ENCODE measurements at regions not wholly inside any gene's neighbourhood (a gene's known extent, or its start where the extent isn't known, plus 50 kb on each side); places are given as distances from the start of the nearest gene placed in this dataset.
"Not testable (repeated sequence)": the region's sequence is repeated elsewhere in the genome, so short reads cannot be mapped to it uniquely, and the experiment has no call there.

DNA sequence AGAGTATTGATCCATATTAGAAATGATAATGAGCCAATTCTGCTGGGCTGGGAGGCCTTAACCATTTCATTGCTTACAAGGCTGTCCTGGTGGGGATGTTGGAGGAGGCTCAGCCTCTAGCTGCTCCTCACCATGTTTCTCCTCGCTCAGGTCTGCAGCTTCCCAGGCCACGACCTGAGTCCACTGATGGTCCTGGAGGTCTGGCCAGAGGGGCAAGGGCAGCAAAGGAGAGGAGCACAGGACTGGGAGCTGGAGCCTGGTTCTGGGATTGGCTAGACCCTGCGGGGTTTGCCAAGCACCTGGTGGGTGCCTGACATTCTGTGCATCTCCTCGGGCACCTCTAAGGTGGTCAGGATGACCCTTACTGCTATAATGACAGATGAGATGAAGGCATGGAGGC lies 92.6 kb downstream of the KIF26A start:
- TF ChIP-seq, protein P1, sequence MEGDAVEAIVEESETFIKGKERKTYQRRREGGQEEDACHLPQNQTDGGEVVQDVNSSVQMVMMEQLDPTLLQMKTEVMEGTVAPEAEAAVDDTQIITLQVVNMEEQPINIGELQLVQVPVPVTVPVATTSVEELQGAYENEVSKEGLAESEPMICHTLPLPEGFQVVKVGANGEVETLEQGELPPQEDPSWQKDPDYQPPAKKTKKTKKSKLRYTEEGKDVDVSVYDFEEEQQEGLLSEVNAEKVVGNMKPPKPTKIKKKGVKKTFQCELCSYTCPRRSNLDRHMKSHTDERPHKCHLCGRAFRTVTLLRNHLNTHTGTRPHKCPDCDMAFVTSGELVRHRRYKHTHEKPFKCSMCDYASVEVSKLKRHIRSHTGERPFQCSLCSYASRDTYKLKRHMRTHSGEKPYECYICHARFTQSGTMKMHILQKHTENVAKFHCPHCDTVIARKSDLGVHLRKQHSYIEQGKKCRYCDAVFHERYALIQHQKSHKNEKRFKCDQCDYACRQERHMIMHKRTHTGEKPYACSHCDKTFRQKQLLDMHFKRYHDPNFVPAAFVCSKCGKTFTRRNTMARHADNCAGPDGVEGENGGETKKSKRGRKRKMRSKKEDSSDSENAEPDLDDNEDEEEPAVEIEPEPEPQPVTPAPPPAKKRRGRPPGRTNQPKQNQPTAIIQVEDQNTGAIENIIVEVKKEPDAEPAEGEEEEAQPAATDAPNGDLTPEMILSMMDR (conservative IDR thresholded peaks at IDR 0.05; ENCODE audit: control insufficient read depth, insufficient read depth, low read depth, low read length), result no peak
- H3K4me3 ChIP-seq (ENCODE audit: control insufficient read depth, low read depth, low read length), result no peak overlapping the region
- no peak for DNase-seq (ENCODE audit: low read depth)

DNA sequence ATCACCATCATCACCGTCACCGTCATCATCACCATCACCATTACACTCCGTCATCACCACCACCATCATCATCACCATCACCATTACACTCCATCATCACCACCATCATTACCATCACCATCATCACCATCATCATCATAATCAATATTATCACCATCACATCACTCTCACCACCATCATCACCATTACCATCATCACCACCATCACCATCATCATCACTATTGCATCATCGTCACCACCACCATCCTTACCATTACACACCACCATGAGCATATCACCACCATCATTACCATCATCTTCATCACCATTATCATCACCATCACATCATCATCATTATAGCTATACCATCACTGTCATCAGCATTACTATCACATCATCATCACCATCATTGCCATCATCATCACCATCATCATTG lies 93.7 kb downstream of the KIF26A start:
- TF ChIP-seq, protein P1 (conservative IDR thresholded peaks at IDR 0.05; ENCODE audit: control insufficient read depth, insufficient read depth, low read depth, low read length), result no peak
- no peak for DNase-seq (ENCODE audit: low read depth)

DNA sequence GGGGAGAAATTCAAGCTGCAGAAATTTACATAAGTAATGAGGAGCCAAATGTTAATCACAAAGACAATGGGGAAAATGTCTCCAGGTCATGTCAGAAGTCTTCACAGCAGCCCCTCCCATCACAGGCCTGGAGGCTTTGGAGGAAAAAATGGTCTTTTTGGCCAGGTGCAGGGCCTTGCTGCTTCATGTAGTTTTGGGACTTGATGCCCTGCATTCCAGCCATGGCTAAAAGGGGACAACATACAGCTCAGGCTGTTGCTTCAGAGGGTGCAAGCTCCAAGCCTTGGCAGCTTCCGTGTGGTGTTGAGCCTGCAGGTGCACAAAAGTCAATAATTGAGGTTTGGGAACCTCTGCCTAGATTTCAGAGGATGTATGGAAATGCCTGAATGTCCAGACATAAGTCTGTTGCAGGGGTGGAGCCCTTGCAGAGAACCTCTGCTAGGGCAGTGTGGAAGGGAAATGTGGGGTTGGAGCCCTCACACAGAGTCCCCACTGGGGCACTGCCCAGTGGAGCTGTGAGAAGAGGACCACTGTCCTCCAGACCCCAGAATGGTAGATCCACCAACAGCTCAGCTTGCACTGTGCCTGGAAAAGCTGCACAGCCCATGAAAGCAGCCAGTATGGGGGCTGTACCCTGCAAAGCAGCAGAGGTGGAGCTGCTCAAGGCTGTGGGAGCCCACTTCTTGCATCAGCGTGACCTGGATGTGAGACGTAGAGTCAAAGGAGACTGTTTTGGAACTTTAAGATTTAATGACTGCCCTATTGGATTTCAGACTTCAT lies 95.8 kb downstream of the KIF26A start:
- DNase-seq (ENCODE audit: low read depth); H3K4me3 ChIP-seq (ENCODE audit: control insufficient read depth, low read depth, low read length): not testable (repeated sequence)

More for the DNA sequence above, 93.7 kb downstream of the KIF26A start:
- no peak overlapping the region for H3K4me3 ChIP-seq (ENCODE audit: control insufficient read depth, low read depth, low read length)

DNA sequence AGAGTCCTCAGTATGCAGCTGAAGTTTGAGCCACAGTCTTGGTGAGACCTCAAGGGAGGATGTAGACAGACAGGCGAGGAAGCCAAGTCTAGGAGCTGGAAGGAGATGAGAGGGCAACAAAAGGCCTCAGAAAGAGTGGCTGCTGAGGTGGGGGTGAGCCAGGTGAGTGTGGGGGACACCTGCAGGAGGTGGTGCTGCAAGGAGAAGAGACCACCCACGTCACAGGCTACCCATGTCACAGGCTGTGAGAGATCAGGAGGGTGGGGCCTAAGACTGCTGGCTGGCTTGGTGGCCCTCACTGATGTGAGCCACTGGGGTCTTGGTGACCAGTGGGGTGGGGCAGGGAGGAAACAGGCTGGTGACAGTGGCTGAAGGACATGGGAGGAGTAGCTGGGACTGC lies 97.3 kb downstream of the KIF26A start:
- no peak overlapping the region for H3K4me3 ChIP-seq (ENCODE audit: control insufficient read depth, low read depth, low read length)
- TF ChIP-seq, protein P1 (conservative IDR thresholded peaks at IDR 0.05; ENCODE audit: control insufficient read depth, insufficient read depth, low read depth, low read length), result no peak
- no peak for DNase-seq (ENCODE audit: low read depth)

GRCh38 chr14:104237651-104238423 lies 99.5 kb downstream of the KIF26A start:
- TF ChIP-seq, protein P1 (conservative IDR thresholded peaks at IDR 0.05; ENCODE audit: control insufficient read depth, insufficient read depth, low read depth, low read length), result no peak
- no peak for DNase-seq (ENCODE audit: low read depth)
- H3K4me3 ChIP-seq (ENCODE audit: control insufficient read depth, low read depth, low read length), result no peak overlapping the region

DNA sequence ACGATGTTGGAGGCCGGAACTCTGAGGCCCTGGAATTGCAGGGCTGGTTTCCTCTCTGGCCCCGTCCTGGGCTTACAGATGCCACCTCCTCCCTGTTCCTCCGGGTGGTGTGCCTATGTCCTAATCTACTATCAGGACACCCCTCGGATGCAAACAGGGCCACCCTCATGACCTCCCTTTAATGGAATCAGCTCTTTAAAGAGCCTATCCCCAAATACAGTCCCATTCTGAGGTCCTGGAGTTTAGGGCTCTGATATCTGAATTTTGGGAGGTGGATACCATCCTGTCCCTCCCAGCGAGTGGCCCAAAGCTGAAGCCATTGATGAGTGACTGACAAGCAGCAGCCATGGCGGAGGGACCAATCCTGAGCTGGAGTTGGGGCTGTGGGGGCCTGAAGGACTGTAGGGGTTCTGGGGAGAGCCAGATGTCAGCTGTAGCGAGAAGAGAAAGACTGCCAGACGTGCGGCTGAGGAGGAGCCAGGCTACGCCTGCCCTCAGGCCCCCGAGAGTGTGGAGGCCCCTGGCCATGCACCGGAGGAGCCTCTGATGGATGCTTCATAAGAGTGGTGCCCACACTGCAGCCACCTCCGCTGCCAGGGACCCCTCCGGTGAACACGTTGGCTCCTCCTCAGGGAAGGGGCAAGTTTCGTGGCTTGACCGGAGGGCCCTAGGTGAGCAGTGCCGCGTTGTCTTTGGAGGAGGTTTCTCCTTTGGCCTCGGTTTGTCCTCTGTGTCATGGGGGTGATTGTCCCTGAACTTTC lies 100.2 kb downstream of the KIF26A start:
- TF ChIP-seq, protein P1 (conservative IDR thresholded peaks at IDR 0.05; ENCODE audit: control insufficient read depth, insufficient read depth, low read depth, low read length), result no peak
- DNase-seq (ENCODE audit: low read depth), result no peak
- no peak overlapping the region for H3K4me3 ChIP-seq (ENCODE audit: control insufficient read depth, low read depth, low read length)
